Activated CD4-positive, alpha-beta T cell treated with anti-CD3 and anti-CD28 coated beads, Interleukin-2, Interleukin-6, amounts not matched to agents 100 ng/mL and 50 ng/mL, durations not matched to agents 16 hours and 8 hours (primary cell): ENCODE measurements at regions not wholly inside any gene's neighbourhood (a gene's known extent, or its start where the extent isn't known, plus 50 kb on each side); places are given as distances from the start of the nearest gene placed in this dataset.

ENCODE experiments used
- DNase-seq: peaks from one replicate; pipeline ENCODE4 v3.0.0-alpha.2; 2020

DNA sequence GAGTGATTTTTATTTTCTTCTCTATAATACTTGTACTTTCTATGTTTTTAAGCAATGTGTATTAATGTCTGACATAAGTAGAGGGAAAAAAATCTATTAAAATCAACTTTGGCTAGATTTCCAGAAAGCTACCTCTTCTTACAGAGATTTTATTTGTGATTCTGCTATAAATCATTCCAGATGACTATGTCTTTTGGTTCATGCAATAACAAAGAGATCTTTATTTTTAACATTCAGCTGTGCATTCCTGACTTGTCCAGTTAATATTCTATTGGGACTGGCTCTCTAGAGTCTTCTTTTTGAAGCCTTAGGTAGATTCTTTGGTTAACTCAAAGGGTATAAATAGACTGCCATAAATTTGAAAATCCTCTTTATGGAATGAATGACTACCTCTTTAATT, 74.3 kb upstream of the ARPP21 start:
- no peak for DNase-seq
